Endothelial cell of umbilical vein (primary cell): ENCODE measurements at regions not wholly inside any gene's neighbourhood (a gene's known extent, or its start where the extent isn't known, plus 50 kb on each side); places are given as distances from the start of the nearest gene placed in this dataset.

Experiments
- BruUV-seq: library from RNA; stranded (reverse); fragments of 400-500 nt; replicated peaks from 2 replicates; lab custom pipeline; 2021; lab: Mats Ljungman, UMichigan
- CTCF ChIA-PET: fragments of 300-600, 350-600 bp; sonication (Branson Sonifier 250); formaldehyde crosslinking; loops from one replicate; lab custom pipeline; 2021; ENCODE audit warnings: antibody characterized with exemption, inconsistent platforms; lab: Charles Lee
- POLR2A ChIA-PET: fragments of 300-600, 350-600 bp; sonication (Branson Sonifier 250); formaldehyde crosslinking; loops from one replicate; lab custom pipeline; 2021; ENCODE audit warnings: antibody characterized with exemption, inconsistent platforms; lab: Charles Lee
- DNase-seq: peaks from one replicate; pipeline ENCODE4 v3.0.0-alpha.2; 2011; ENCODE audit warnings: low read depth, low spot score
- FAIRE-seq: peaks from 2 replicates; lab custom pipeline; 2011; peaks lifted over from hg19 to GRCh38; lab: Jason Lieb, UNC
- H2AFZ ChIP-seq: 2 replicates; pipeline ENCODE4 v1.6.0; 2012; ENCODE audit warnings: low read depth, low read length, control low read depth, inconsistent platforms
- H3K27ac ChIP-seq: 2 replicates; pipeline ENCODE4 v1.5.1; 2011; ENCODE audit warnings: low read depth, mild to moderate bottlenecking, control low read depth, low read length, moderate library complexity; ENCODE audit not compliant: insufficient read depth
- H3K27me3 ChIP-seq, 2 experiments: 2 replicates each; pipeline versions ENCODE4 v1.6.0 to v1.6.1; 2011; ENCODE audit warnings: low read length in 2 of 2, mixed read lengths in 1 of 2; ENCODE audit not compliant: control insufficient read depth in 2 of 2, insufficient read depth in 2 of 2
- H3K36me3 ChIP-seq, 2 experiments: 2 replicates in 1 of 2; 3 replicates in 1 of 2; pipeline ENCODE4 v1.5.1; 2011; ENCODE audit warnings: low read length in 2 of 2, mild to moderate bottlenecking in 1 of 2, moderate library complexity in 1 of 2; ENCODE audit not compliant: control insufficient read depth in 2 of 2, insufficient read depth in 2 of 2; ENCODE audit errors: extremely low read depth in 1 of 2
- H3K4me1 ChIP-seq: 3 replicates; pipeline ENCODE4 v1.5.1; 2011; ENCODE audit warnings: mild to moderate bottlenecking, low read length; ENCODE audit not compliant: control insufficient read depth, insufficient read depth; ENCODE audit errors: extremely low read depth
- H3K4me2 ChIP-seq: 2 replicates; pipeline ENCODE4 v1.6.1; 2011; ENCODE audit warnings: low read length, control low read depth, mixed read lengths; ENCODE audit not compliant: insufficient read depth
- H3K4me3 ChIP-seq, 3 experiments: fragments of 200-600 bp in 1 of 3; sonication (generic), shearing (Covaris generic) in 1 of 3; replicated peaks in 1 of 3; 2 replicates each; pipeline ENCODE4 v1.5.1; 2011 to 2016; ENCODE audit warnings: control low read depth in 3 of 3, low read length in 3 of 3, mild to moderate bottlenecking in 2 of 3, inconsistent platforms in 1 of 3, low read depth in 1 of 3, moderate library complexity in 1 of 3; ENCODE audit not compliant: insufficient read depth in 1 of 3
- H3K79me2 ChIP-seq: 2 replicates; pipeline ENCODE4 v1.6.0; 2012; ENCODE audit warnings: low read length, inconsistent platforms; ENCODE audit not compliant: control insufficient read depth, insufficient read depth
- H3K9ac ChIP-seq: replicated peaks from 2 replicates; pipeline ENCODE3; 2011; ENCODE audit warnings: low read length, control low read depth; ENCODE audit not compliant: insufficient read depth; ENCODE audit errors: extremely low read depth
- H3K9me1 ChIP-seq: replicated peaks from 3 replicates; pipeline ENCODE4 v1.6.0; 2011; ENCODE audit warnings: mild to moderate bottlenecking, low read length; ENCODE audit not compliant: control insufficient read depth, insufficient read depth; ENCODE audit errors: extremely low read depth
- H3K9me3 ChIP-seq: replicated peaks from 2 replicates; pipeline ENCODE4 v1.5.1; 2012; ENCODE audit warnings: low read length, inconsistent platforms; ENCODE audit not compliant: control insufficient read depth, insufficient read depth
- H4K20me1 ChIP-seq: replicated peaks from 2 replicates; pipeline ENCODE3; 2011; ENCODE audit warnings: mild to moderate bottlenecking, low read length; ENCODE audit not compliant: control insufficient read depth, insufficient read depth; ENCODE audit errors: extremely low read depth
- CTCF ChIP-seq, 2 donors: IDR thresholded peaks; 1 replicate in 1 of 2; 2 replicates in 1 of 2; pipeline ENCODE4 v1.5.1; 2011; ENCODE audit warnings: low read length in 2 of 2, mild to moderate bottlenecking in 2 of 2, moderate library complexity in 2 of 2, control low read depth in 1 of 2, inconsistent platforms in 1 of 2, low read depth in 1 of 2; ENCODE audit not compliant: insufficient read depth in 1 of 2; ENCODE audit errors: extremely low read depth in 1 of 2
- EZH2 ChIP-seq: IDR thresholded peaks from 2 replicates; pipeline ENCODE4 v1.6.1; 2012; ENCODE audit warnings: borderline replicate concordance, low read depth, mild to moderate bottlenecking, moderate library complexity, low read length, inconsistent platforms; ENCODE audit not compliant: severe bottlenecking
- FOS ChIP-seq: IDR thresholded peaks from 2 replicates; pipeline ENCODE4 v1.6.1; 2011; ENCODE audit warnings: mild to moderate bottlenecking, low read length, moderate library complexity, borderline replicate concordance; ENCODE audit not compliant: insufficient read depth
- GATA2 ChIP-seq: IDR thresholded peaks from 2 replicates; pipeline ENCODE4 v1.7.0; 2011; ENCODE audit warnings: low read depth, mild to moderate bottlenecking, moderate library complexity, mixed read lengths, low read length; ENCODE audit not compliant: insufficient read length, insufficient read depth
- JUN ChIP-seq: IDR thresholded peaks from 2 replicates; pipeline ENCODE4 v1.6.1; 2011; ENCODE audit warnings: borderline replicate concordance, low read depth; ENCODE audit not compliant: insufficient read length, insufficient read depth
- MAX ChIP-seq: IDR thresholded peaks from 2 replicates; pipeline ENCODE4 v1.6.1; 2011; ENCODE audit not compliant: insufficient read depth, insufficient read length
- MYC ChIP-seq: IDR thresholded peaks from one replicate; pipeline ENCODE4 v1.6.1; 2011; ENCODE audit warnings: mild to moderate bottlenecking, low read depth, low read length
- POLR2A ChIP-seq: IDR thresholded peaks from 2 replicates; pipeline ENCODE4 v1.6.1; 2012; ENCODE audit warnings: low read depth, mild to moderate bottlenecking, control low read depth, low read length
- POLR2AphosphoS5 ChIP-seq: IDR thresholded peaks from 2 replicates; pipeline ENCODE4 v1.6.1; 2012; ENCODE audit warnings: low read depth, mild to moderate bottlenecking, control low read depth, low read length, moderate library complexity; ENCODE audit not compliant: insufficient read depth
- dilution Hi-C: fragments of 300-500 bp; cut with MboI; formaldehyde crosslinking; loops from one replicate; pipeline ENCODE4 v1.15.0; 2019; ENCODE audit warnings: low sequenced_read_pairs; ENCODE audit not compliant: extremely low pct_ligation_motif_present
- intact Hi-C: fragments of 100-400 bp; cut with micrococcal nuclease; formaldehyde crosslinking; loops from one replicate; pipeline ENCODE4 v1.10.0; 2022

GRCh38 chr6:118712969-118713368, 61.6 kb upstream of the CEP85L start:
- TF ChIP-seq MYC (no peak), FOS (no peak), GATA2 (no peak), MAX (no peak), EZH2 (no peak), POLR2A (no peak), POLR2AphosphoS5 (no peak), CTCF (IDR thresholded peaks at IDR 0.05; ENCODE audit: extremely low read depth in 1 of 2, insufficient read depth in 1 of 2, low read depth in 1 of 2, low read length in 2 of 2) (no peak), JUN (no peak)
- no peaks in the 10 kb centered on the region for H3K9me1 ChIP-seq
- ChIA-PET POLR2A (no interaction called here), CTCF (no interaction called here)
- H3K79me2 ChIP-seq, result no peaks in the 10 kb centered on the region
- dilution Hi-C loops, result no loop called here
- peaks cover 21% of the 10 kb centered on the region for H3K4me1 ChIP-seq
- intact Hi-C loops, result no loop called here
- no peaks in the 10 kb centered on the region for H3K9me3 ChIP-seq
- H3K4me3 ChIP-seq, result no peak overlapping the region
- H3K36me3 ChIP-seq, result no peaks in the 10 kb centered on the region
- H3K27me3 ChIP-seq, result no peaks in the 10 kb centered on the region
- no peak overlapping the region for H2AFZ ChIP-seq
- DNase-seq (no peak), FAIRE-seq (peak; percentile 50)
- no peak overlapping the region for H3K27ac ChIP-seq
- BruUV-seq, result no TSS peak
- H3K4me2 ChIP-seq, result no peak overlapping the region
- H3K9ac ChIP-seq, result no peak overlapping the region
- no peaks in the 10 kb centered on the region for H4K20me1 ChIP-seq
